ENCODE measurements at regions not wholly inside any gene's neighbourhood (a gene's known extent, or its start where the extent isn't known, plus 50 kb on each side); places are given as distances from the start of the nearest gene placed in this dataset.

GRCh38 chr5:18403141-18403540, 768.9 kb downstream of the TAF11L14 start:
- POLR2A ChIA-PET: no interaction called here
- TF ChIP-seq CTCF (IDR thresholded peaks at IDR 0.05; ENCODE audit: control extremely low read depth, extremely low read depth, low read depth, missing control alignments): no peak
- no peak for DNase-seq (ENCODE audit: extremely low spot score)

GRCh38 chr5:18403941-18404438, 769.7 kb downstream of the TAF11L14 start:
- ChIA-PET POLR2A (no interaction called here), CTCF (no interaction called here)
- DNase-seq (ENCODE audit: extremely low spot score): no peak
- TF ChIP-seq CTCF (IDR thresholded peaks at IDR 0.05; ENCODE audit: control extremely low read depth, extremely low read depth, low read depth, missing control alignments): no peak

More at GRCh38 chr5:18403141-18403540, 768.9 kb downstream of the TAF11L14 start:
- CTCF ChIA-PET: interaction anchor here (1.0 kb wide), 1 partner anchor 9 kb away, joined by 4 read pairs; no protein-coding TSS in a partner anchor

GRCh38 chr5:18420711-18421110, 786.5 kb downstream of the TAF11L14 start:
- CTCF ChIA-PET: no interaction called here
- no peak for TF ChIP-seq CTCF (IDR thresholded peaks at IDR 0.05; ENCODE audit: control extremely low read depth, extremely low read depth, low read depth, missing control alignments)
- POLR2A ChIA-PET: no interaction called here
- no peak for DNase-seq (ENCODE audit: extremely low spot score)

- POLR2A ChIA-PET: no interaction called here
Measured at GRCh38 chr5:18433336-18433735, 799.1 kb downstream of the TAF11L14 start.

GRCh38 chr5:18438126-18438525, 803.9 kb downstream of the TAF11L14 start:
- DNase-seq (ENCODE audit: extremely low spot score): no peak
- no peak for TF ChIP-seq CTCF (IDR thresholded peaks at IDR 0.05; ENCODE audit: control extremely low read depth, extremely low read depth, low read depth, missing control alignments)
- ChIA-PET CTCF (interaction anchor here (0.9 to 1.3 kb wide), 6 partner anchors 8 to 44 kb away, joined by 3 to 4 read pairs (median 3); no protein-coding TSS in a partner anchor), POLR2A (no interaction called here)

More at GRCh38 chr5:18433336-18433735, 799.1 kb downstream of the TAF11L14 start:
- no peak for TF ChIP-seq CTCF (IDR thresholded peaks at IDR 0.05; ENCODE audit: control extremely low read depth, extremely low read depth, low read depth, missing control alignments)
- CTCF ChIA-PET: interaction anchor here (1.0 to 1.2 kb wide), 2 partner anchors 8 to 40 kb away, joined by 3 read pairs; no protein-coding TSS in a partner anchor
- DNase-seq (ENCODE audit: extremely low spot score): no peak

- ChIA-PET CTCF (interaction anchor here (1.3 to 2.5 kb wide), 3 partner anchors 11 to 78 kb away, joined by 3 to 11 read pairs (median 5); no protein-coding TSS in a partner anchor), POLR2A (no interaction called here)
- no peak for DNase-seq (ENCODE audit: extremely low spot score)
- TF ChIP-seq CTCF (IDR thresholded peaks at IDR 0.05; ENCODE audit: control extremely low read depth, extremely low read depth, low read depth, missing control alignments): no peak
Measured at GRCh38 chr5:18455521-18455920, 821.3 kb downstream of the TAF11L14 start.
